GM23248 (cell line): ENCODE measurements at regions not wholly inside any gene's neighbourhood (a gene's known extent, or its start where the extent isn't known, plus 50 kb on each side); places are given as distances from the start of the nearest gene placed in this dataset.

Experiments used
- EZH2 ChIP-seq: fragments of 200-600 bp; sonication (generic); IDR thresholded peaks from 2 replicates; pipeline ENCODE4 v1.6.1; 2018; ENCODE audit warnings: antibody characterized with exemption, mild to moderate bottlenecking; ENCODE audit not compliant: insufficient read depth, poor library complexity, severe bottlenecking
- EZH2phosphoT487 ChIP-seq: fragments of 200-600 bp; sonication (generic); IDR thresholded peaks from 2 replicates; pipeline ENCODE4 v1.6.1; 2018; ENCODE audit warnings: antibody characterized with exemption, moderate library complexity, mild to moderate bottlenecking, low read depth; ENCODE audit not compliant: insufficient read depth

- TF ChIP-seq EZH2phosphoT487 (no peak), EZH2 (no peak)
These were observed 191.9 kb upstream of the WDR11 start for GRCh38 chr10:120658943-120659885.
